GM10266 (cell line): ENCODE measurements at regions not wholly inside any gene's neighbourhood (a gene's known extent, or its start where the extent isn't known, plus 50 kb on each side); places are given as distances from the start of the nearest gene placed in this dataset.

ENCODE experiments used
- DNase-seq: peaks from one replicate; pipeline ENCODE4 v3.0.0; 2012; ENCODE audit errors: extremely low spot score
- CTCF ChIP-seq: IDR thresholded peaks from 2 replicates; pipeline ENCODE4 v1.5.1; 2012; ENCODE audit warnings: mild to moderate bottlenecking, low read depth; ENCODE audit not compliant: control insufficient read depth, insufficient read depth; ENCODE audit errors: missing control alignments

- DNase-seq: no peak
- TF ChIP-seq CTCF: no peak
Observed at GRCh38 chr15:95410757-95411156, 919.7 kb upstream of the NR2F2 start.

- DNase-seq: no peak
- TF ChIP-seq CTCF: no peak
Observed at GRCh38 chr15:95416576-95416975, 913.9 kb upstream of the NR2F2 start.

- TF ChIP-seq CTCF: no peak
- no peak for DNase-seq
Observed at GRCh38 chr15:95417761-95418160, 912.7 kb upstream of the NR2F2 start.

- DNase-seq: no peak
- TF ChIP-seq CTCF: no peak
Observed at GRCh38 chr15:95422255-95422654, 908.2 kb upstream of the NR2F2 start.

- TF ChIP-seq CTCF: no peak
- DNase-seq: no peak
Observed at GRCh38 chr15:95425859-95426258, 904.6 kb upstream of the NR2F2 start.

GRCh38 chr15:95429345-95429744 lies 901.2 kb upstream of the NR2F2 start:
- no peak for DNase-seq
- no peak for TF ChIP-seq CTCF

GRCh38 chr15:95431518-95431917 lies 899.0 kb upstream of the NR2F2 start:
- DNase-seq: no peak
- TF ChIP-seq CTCF: no peak
